ENCODE measurements at regions not wholly inside any gene's neighbourhood (a gene's known extent, or its start where the extent isn't known, plus 50 kb on each side); places are given as distances from the start of the nearest gene placed in this dataset.

DNA sequence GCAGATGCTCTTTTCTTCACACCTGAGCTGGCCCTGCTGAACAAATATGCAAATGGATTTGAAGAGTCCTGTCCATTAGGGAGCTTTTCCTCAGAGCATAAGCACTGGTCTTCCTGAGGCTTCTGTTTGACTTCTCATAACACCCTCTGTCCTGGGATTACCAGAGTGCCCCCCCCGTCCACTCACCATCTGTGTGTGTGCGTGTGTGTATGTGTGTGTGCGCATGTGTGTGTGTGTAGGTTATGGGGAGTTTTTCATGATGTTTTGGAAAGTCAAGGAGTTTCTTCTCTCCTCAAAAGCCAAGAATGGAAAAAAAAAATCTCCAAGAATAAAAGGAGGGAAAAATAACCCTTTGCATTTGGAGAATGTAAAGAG is 57.7 kb upstream of the COMTD1 start:
- TF ChIP-seq GATA2 (IDR thresholded peaks at IDR 0.05; ENCODE audit: low read depth, low read length) (no peak), GATA3 (IDR thresholded peaks at IDR 0.05; ENCODE audit: low read depth, low read length) (no peak)
